Right lobe of liver (tissue), 4 donors: ENCODE measurements at regions not wholly inside any gene's neighbourhood (a gene's known extent, or its start where the extent isn't known, plus 50 kb on each side); places are given as distances from the start of the nearest gene placed in this dataset.
"Not testable (repeated sequence)": the region's sequence is repeated elsewhere in the genome, so short reads cannot be mapped to it uniquely, and the experiment has no call there.

Source experiments
- POLR2A ChIP-seq: fragments of 450-650 bp; IDR thresholded peaks from one replicate; pipeline ENCODE4 v1.6.1; 2017; ENCODE audit warnings: antibody characterized with exemption, mild to moderate bottlenecking
- TF ChIP-seq, protein P1 (sequence below), 4 donors: fragments of 200-600 bp in 3 of 4; fragments of 450-650 bp in 1 of 4; IDR thresholded peaks; one replicate each; pipeline versions ENCODE4 v1.5.1 to v1.8.0; 2016 to 2022; ENCODE audit warnings: antibody characterized with exemption in 4 of 4, mild to moderate bottlenecking in 2 of 4
- donor health status: DM: no; HTN: no; CAD: no.
- donor health status: DM: no; HTN: no; CAD: no.
- donor health status: DM: no; HTN: yes; CAD: no.

DNA sequence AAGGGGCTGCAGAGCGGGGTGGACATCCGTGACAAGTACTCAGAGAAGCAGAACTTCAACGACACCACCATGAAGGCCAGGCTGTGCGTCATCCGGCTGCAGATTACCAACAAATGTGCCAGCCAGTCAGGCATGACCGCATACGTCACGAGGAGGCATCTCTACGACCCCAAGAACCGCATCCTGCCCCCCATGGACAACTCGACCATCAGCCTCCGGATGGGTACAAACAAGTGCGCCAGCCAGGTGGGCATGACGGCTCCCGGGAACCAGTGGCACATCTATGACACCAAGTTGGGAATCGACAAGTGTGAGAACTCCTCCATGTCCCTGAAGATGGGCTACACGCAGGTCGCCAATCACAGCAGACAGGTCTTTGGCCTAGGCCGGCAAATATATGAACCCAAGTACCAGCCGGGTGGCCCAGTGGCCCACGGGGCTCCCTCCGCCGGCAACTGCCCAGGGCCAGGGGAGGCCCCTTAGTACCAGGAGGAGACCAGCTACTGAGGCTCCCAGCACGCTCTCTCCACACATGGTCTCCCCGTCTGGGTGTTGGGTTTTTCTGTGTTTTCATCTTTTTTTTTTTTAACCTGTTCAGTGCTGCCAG is 133.4 kb upstream of the TEKT4 start:
- TF ChIP-seq, protein P1, sequence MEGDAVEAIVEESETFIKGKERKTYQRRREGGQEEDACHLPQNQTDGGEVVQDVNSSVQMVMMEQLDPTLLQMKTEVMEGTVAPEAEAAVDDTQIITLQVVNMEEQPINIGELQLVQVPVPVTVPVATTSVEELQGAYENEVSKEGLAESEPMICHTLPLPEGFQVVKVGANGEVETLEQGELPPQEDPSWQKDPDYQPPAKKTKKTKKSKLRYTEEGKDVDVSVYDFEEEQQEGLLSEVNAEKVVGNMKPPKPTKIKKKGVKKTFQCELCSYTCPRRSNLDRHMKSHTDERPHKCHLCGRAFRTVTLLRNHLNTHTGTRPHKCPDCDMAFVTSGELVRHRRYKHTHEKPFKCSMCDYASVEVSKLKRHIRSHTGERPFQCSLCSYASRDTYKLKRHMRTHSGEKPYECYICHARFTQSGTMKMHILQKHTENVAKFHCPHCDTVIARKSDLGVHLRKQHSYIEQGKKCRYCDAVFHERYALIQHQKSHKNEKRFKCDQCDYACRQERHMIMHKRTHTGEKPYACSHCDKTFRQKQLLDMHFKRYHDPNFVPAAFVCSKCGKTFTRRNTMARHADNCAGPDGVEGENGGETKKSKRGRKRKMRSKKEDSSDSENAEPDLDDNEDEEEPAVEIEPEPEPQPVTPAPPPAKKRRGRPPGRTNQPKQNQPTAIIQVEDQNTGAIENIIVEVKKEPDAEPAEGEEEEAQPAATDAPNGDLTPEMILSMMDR (IDR thresholded peaks at IDR 0.05) = not testable (repeated sequence)
- not testable (repeated sequence) for TF ChIP-seq POLR2A
